Osteoblast (primary cell): ENCODE measurements at regions not wholly inside any gene's neighbourhood (a gene's known extent, or its start where the extent isn't known, plus 50 kb on each side); places are given as distances from the start of the nearest gene placed in this dataset.

Experiments
- DNase-seq: peaks from one replicate; pipeline ENCODE4 v3.0.0; 2011; ENCODE audit warnings: low spot score, mixed read lengths; ENCODE audit not compliant: insufficient read length; ENCODE audit errors: missing footprints
- H2AFZ ChIP-seq: 2 replicates; pipeline ENCODE4 v1.6.0; 2011; ENCODE audit warnings: mild to moderate bottlenecking, low read length
- H3K27ac ChIP-seq: 2 replicates; pipeline ENCODE4 v1.5.1; 2011; ENCODE audit warnings: mild to moderate bottlenecking, low read depth, low read length, moderate library complexity
- H3K27me3 ChIP-seq: 2 replicates; pipeline ENCODE4 v1.6.0; 2012; ENCODE audit warnings: mild to moderate bottlenecking, control low read depth, inconsistent platforms, low read length, moderate library complexity; ENCODE audit not compliant: insufficient read depth
- H3K36me3 ChIP-seq: 2 replicates; pipeline ENCODE4 v1.5.1; 2011; ENCODE audit warnings: mild to moderate bottlenecking, low read length, control low read depth, moderate library complexity; ENCODE audit not compliant: insufficient read depth
- H3K4me1 ChIP-seq: 2 replicates; pipeline ENCODE4 v1.5.1; 2011; ENCODE audit warnings: mild to moderate bottlenecking, low read length, control low read depth, moderate library complexity; ENCODE audit not compliant: insufficient read depth
- H3K4me2 ChIP-seq: 2 replicates; pipeline ENCODE4 v1.6.0; 2011; ENCODE audit warnings: mild to moderate bottlenecking, low read length; ENCODE audit not compliant: insufficient read depth
- H3K4me3 ChIP-seq: fragments of 200-600 bp; sonication (generic); 3 replicates; pipeline ENCODE4 v1.5.1; 2012; ENCODE audit warnings: mild to moderate bottlenecking, low read length, inconsistent platforms; ENCODE audit not compliant: insufficient read depth
- H3K79me2 ChIP-seq: 2 replicates; pipeline ENCODE4 v1.6.0; 2012; ENCODE audit warnings: mild to moderate bottlenecking, low read length, control low read depth, inconsistent platforms; ENCODE audit not compliant: insufficient read depth
- H3K9me3 ChIP-seq: 2 replicates; pipeline ENCODE4 v1.5.1; 2011; ENCODE audit warnings: low read depth, low read length, control low read depth
- H4K20me1 ChIP-seq: 2 replicates; pipeline ENCODE4 v1.6.0; 2012; ENCODE audit warnings: mild to moderate bottlenecking, low read length, control low read depth; ENCODE audit not compliant: insufficient read depth
- CTCF ChIP-seq: IDR thresholded peaks from 2 replicates; pipeline ENCODE4 v1.5.1; 2011; ENCODE audit warnings: mild to moderate bottlenecking, low read depth, low read length, moderate library complexity; ENCODE audit errors: extremely low read depth

GRCh38 chr14:96931751-96932150, 134.6 kb downstream of the VRK1 start:
- Histone ChIP-seq H3K4me1 (no peaks in the 10 kb centered on the region), H3K27me3 (no peaks in the 10 kb centered on the region), H3K9me3 (no peaks in the 10 kb centered on the region), H3K4me3 (no peak overlapping the region), H4K20me1 (no peaks in the 10 kb centered on the region), H3K4me2 (no peak overlapping the region), H2AFZ (no peak overlapping the region), H3K36me3 (no peaks in the 10 kb centered on the region), H3K27ac (no peak overlapping the region), H3K79me2 (no peaks in the 10 kb centered on the region)
- DNase-seq = no peak
- TF ChIP-seq CTCF = no peak

- TF ChIP-seq CTCF = no peak
- Histone ChIP-seq H3K4me3 (no peak overlapping the region), H3K79me2 (no peaks in the 10 kb centered on the region), H2AFZ (no peak overlapping the region), H3K9me3 (no peaks in the 10 kb centered on the region), H3K27ac (no peak overlapping the region), H3K4me2 (no peak overlapping the region), H4K20me1 (no peaks in the 10 kb centered on the region), H3K36me3 (no peaks in the 10 kb centered on the region), H3K27me3 (no peaks in the 10 kb centered on the region), H3K4me1 (no peaks in the 10 kb centered on the region)
- no peak for DNase-seq
These were observed 137.6 kb downstream of the VRK1 start for GRCh38 chr14:96934638-96935330.

- no peak for DNase-seq
- H3K9me3 ChIP-seq = no peaks in the 10 kb centered on the region
- H3K4me1 ChIP-seq = no peaks in the 10 kb centered on the region
- no peak overlapping the region for H2AFZ ChIP-seq
- H3K79me2 ChIP-seq = no peaks in the 10 kb centered on the region
- no peak overlapping the region for H3K27ac ChIP-seq
- H3K27me3 ChIP-seq = no peaks in the 10 kb centered on the region
- no peak overlapping the region for H3K4me2 ChIP-seq
- no peaks in the 10 kb centered on the region for H3K36me3 ChIP-seq
- H4K20me1 ChIP-seq = no peaks in the 10 kb centered on the region
- peak; percentile 9 for TF ChIP-seq CTCF
- H3K4me3 ChIP-seq = no peak overlapping the region
These were observed 141.8 kb downstream of the VRK1 start for GRCh38 chr14:96938946-96939345.

GRCh38 chr14:96940009-96940408, 142.8 kb downstream of the VRK1 start:
- no peak overlapping the region for H3K27ac ChIP-seq
- no peak overlapping the region for H2AFZ ChIP-seq
- H3K9me3 ChIP-seq = no peaks in the 10 kb centered on the region
- H3K4me3 ChIP-seq = no peak overlapping the region
- H3K4me1 ChIP-seq = no peaks in the 10 kb centered on the region
- H3K79me2 ChIP-seq = no peaks in the 10 kb centered on the region
- H4K20me1 ChIP-seq = no peaks in the 10 kb centered on the region
- H3K27me3 ChIP-seq = no peaks in the 10 kb centered on the region
- no peak for DNase-seq
- H3K36me3 ChIP-seq = no peaks in the 10 kb centered on the region
- no peak for TF ChIP-seq CTCF
- no peak overlapping the region for H3K4me2 ChIP-seq
